ENCODE measurements at regions not wholly inside any gene's neighbourhood (a gene's known extent, or its start where the extent isn't known, plus 50 kb on each side); places are given as distances from the start of the nearest gene placed in this dataset.
"Not testable (repeated sequence)": the region's sequence is repeated elsewhere in the genome, so short reads cannot be mapped to it uniquely, and the experiment has no call there.

- no peak for DNase-seq
Observed at GRCh38 chr1:199448646-199449045, 578.9 kb upstream of the NR5A2 start.

DNA sequence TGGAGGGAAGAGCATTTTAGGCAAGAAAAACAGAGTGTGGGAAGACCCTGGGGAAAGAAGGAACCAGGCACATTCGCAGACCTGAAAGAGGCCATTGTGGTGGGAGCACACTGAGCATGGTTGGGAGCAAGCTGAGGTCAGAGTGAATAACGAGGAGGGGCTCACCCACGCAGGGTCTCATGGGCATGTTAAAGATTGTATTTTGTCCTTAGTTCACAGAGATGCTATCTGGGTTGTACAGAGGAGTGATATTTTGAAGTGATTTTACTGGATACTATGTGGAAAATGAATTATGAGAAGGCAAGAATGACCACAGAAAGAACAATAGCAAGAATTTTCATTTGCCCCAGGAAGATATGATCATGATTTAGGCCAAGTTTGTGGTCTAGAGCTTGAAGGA lies 578.3 kb upstream of the NR5A2 start:
- no peak for DNase-seq

- no peak for DNase-seq
Observed at GRCh38 chr1:199449681-199450080, 577.8 kb upstream of the NR5A2 start.

DNA sequence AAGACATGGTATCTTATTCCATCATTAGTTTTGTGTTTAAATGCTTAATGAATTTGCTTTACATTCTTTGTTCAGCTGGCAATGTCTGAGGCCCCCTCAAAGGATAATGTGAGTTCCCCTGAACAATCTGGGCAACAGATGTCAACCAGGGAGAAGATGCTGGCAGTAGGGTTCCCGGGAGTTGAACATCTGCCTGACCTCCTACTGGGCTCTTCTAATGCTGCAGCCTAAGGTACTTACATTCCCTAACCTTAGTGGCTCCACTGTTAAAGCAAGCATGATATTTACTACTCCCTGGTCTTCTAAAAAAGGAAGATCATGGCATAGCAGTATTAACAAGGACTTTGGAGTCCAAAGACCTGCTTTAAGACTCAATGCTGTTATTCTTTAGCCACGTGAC lies 574.9 kb upstream of the NR5A2 start:
- no peak for DNase-seq

DNA sequence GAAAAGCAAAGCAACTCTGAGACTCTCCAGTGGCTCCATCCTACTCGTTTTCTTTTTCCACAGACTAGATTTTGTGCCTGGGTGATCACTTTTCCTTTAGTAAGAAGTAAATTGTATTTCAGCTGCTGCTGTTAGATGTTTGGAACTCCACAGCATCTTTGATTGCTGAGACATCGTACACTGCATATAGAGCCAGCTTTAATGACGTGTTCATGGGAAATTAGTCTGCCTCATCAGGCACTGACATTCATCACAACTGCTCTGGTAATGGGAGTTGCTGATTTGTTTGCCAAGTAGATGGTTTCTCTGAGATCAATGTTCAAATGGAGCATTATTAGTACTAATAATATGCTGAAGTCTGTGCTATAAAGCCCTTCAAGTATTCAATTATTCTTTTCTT lies 573.8 kb upstream of the NR5A2 start:
- no peak for DNase-seq

DNA sequence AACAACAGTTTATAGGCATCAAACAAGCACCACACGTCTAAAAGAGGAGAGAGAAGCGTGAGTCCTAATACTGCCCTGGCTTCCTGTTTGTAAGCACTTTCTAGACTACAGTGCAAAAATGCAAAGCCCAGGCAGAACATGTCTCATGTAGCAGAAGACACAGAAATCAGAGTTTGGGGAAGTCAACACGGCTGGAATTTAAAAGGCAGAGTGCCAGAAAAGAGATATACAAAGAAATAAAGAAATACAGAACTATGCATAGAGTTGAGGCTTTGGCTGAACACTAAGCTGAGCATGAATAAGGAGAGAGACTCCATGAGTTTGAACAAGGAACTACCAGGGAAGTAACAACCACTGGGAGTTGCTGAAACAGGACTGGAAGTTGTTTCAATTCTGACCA lies 566.6 kb upstream of the NR5A2 start:
- DNase-seq: no peak

- DNase-seq: peak; percentile 10
Observed at GRCh38 chr1:199463521-199464127, 563.9 kb upstream of the NR5A2 start.

GRCh38 chr1:199466961-199467360 lies 560.5 kb upstream of the NR5A2 start:
- no peak for DNase-seq

DNA sequence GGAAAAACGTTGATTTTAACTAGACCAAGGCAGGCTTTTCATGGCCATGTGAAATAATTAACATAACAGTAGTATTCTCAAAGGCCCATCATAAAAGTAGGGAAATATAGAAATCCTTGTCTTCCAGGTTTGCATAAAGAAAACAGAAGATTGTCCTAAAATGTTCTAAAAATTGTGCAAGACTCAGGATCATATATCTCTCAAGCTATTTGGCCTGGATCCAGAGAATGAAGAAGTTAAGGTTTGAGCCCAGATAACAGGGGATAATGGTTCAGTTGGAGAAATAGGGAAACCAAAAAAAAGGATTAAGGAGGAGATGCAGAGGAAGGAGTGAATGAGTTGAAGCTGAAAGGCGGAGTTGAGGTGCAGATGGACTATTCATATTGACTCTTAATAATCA lies 555.5 kb upstream of the NR5A2 start:
- DNase-seq: no peak

- no peak for DNase-seq
Observed at GRCh38 chr1:199472978-199473377, 554.5 kb upstream of the NR5A2 start.

GRCh38 chr1:199474738-199475137 lies 552.8 kb upstream of the NR5A2 start:
- no peak for DNase-seq

DNA sequence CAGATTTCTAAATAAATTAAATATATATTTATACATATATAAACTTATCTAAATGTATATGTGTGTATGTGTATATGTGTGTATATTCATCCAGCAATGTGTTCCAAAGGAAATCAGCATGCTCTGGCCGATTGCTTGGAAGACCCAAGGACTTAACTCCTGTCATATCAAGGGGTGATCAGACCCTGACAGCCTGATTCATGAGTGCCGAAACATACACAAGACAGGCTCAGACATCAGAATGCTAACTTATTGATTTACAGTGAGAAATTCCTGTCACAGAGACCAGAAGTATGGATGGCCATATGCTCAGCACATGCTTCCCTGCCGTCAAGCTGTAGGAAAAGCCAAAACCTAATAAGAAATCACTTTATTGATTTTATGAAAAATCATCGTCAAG lies 545.1 kb upstream of the NR5A2 start:
- DNase-seq: no peak

DNA sequence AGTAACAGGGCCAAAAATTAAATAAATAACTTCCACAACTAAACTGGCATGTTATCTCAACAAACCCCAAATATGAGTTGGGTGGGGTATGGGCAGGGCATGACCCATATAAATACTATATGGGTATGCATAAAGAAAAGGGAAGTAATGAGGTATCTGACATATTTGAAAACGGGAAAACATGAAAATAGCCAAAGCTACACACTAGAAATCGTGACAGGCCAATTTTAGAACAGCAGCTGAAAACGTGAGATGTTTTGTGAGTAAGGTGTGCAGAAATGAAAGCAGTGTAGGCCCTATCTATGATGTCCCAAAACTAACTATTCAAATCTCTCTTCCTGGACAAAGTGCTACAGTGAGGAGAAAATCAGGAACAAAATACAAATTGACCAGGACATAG lies 537.9 kb upstream of the NR5A2 start:
- DNase-seq: no peak

- no peak for DNase-seq
Observed at GRCh38 chr1:199490769-199491527, 536.6 kb upstream of the NR5A2 start.

GRCh38 chr1:199495432-199495831 lies 532.1 kb upstream of the NR5A2 start:
- no peak for DNase-seq

GRCh38 chr1:199498802-199499201 lies 528.7 kb upstream of the NR5A2 start:
- DNase-seq: not testable (repeated sequence)

- no peak for DNase-seq
Observed at GRCh38 chr1:199508072-199508471, 519.4 kb upstream of the NR5A2 start.

- DNase-seq: no peak
Observed at GRCh38 chr1:199508653-199509052, 518.9 kb upstream of the NR5A2 start.

- no peak for DNase-seq
Observed at GRCh38 chr1:199509456-199509855, 518.1 kb upstream of the NR5A2 start.

DNA sequence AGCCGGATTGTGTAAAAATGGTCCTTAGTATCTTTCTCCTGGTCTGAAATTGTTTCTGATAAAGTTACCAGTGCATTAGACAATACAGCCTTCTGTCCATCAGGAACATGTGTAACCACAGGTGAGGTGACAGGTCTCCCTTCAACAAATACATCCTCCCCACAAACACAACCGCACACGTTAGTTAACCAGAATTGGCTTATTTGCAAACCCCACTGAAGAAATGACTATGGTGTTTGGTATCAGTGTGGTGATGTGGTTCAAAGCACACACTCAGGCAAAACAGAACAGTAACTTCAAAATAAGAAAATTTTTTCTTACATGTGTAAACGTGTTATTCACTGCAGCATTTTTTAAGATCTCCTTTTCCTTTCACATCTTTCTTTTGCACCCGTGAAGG lies 517.2 kb upstream of the NR5A2 start:
- DNase-seq: no peak

GRCh38 chr1:199512037-199512710 lies 515.3 kb upstream of the NR5A2 start:
- peak; percentile 62 for DNase-seq

DNA sequence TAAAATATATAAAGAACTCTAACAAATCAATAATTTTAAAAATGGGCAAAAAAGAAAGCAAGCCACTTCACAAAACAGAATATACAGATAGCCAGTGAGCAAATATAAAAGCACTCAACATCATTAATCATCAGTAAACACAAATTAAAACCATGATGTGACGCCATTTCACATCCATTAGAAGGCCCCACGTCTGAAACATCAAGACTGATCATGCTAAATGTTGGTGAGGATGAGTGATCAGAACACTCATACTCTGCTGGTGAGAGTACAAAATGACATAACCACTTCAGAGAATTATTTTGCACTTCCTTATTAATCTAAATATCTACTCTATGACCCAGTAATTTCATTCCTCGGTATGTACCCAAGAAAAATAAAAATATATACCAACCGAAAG lies 512.2 kb upstream of the NR5A2 start:
- no peak for DNase-seq

DNA sequence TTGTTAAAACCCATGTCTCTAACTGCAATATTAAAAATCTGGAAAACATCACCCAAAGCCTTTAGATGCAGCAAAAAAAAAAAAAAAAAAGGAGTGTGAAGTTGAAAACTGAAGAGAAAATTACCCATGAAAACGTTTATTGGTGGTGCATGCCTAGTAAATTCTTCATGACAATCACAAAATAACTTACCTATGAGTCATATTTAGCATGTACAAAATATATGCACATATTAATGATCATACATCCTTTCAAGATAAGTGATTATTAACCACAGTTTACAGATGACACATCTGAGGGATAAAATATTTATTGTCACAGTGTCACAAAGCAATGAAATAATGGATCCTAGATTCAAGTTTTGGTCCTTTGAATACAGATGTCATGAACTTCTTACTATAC lies 505.2 kb upstream of the NR5A2 start:
- no peak for DNase-seq
